Ovary (tissue), 7 donors: ENCODE measurements at regions not wholly inside any gene's neighbourhood (a gene's known extent, or its start where the extent isn't known, plus 50 kb on each side); places are given as distances from the start of the nearest gene placed in this dataset.

Experiments used
- DNase-seq, 5 donors: peaks; one replicate each; pipeline ENCODE4 v3.0.0-alpha.2; 2019 to 2020
- H3K27ac ChIP-seq, 2 donors: fragments of 200-600 bp; one replicate each; pipeline versions ENCODE4 v1.5.1 to v1.8.0; 2019 to 2022
- H3K27me3 ChIP-seq: fragments of 200-600 bp; one replicate; pipeline ENCODE4 v1.8.0; 2022
- H3K36me3 ChIP-seq: fragments of 200-600 bp; sonication (generic); one replicate; pipeline ENCODE4 v1.5.1; 2019
- H3K4me1 ChIP-seq: one replicate; pipeline ENCODE4 v1.8.1; 2013; ENCODE audit warnings: mild to moderate bottlenecking, moderate library complexity; ENCODE audit not compliant: insufficient read depth
- H3K4me3 ChIP-seq: fragments of 200-600 bp; sonication (generic); one replicate; pipeline ENCODE4 v1.5.1; 2017
- H3K9me3 ChIP-seq, 2 donors: fragments of 200-600 bp in 1 of 2; sonication (generic) in 1 of 2; one replicate each; pipeline versions ENCODE4 v1.5.1 to v1.8.1; 2013 to 2019; ENCODE audit warnings: mild to moderate bottlenecking in 1 of 2, moderate library complexity in 1 of 2
- CTCF ChIP-seq, 3 donors: fragments of 450-650 bp in 2 of 3; fragments of 200-600 bp in 1 of 3; IDR thresholded peaks; one replicate each; pipeline versions ENCODE4 v1.5.1 to v1.8.0; 2016 to 2022; ENCODE audit warnings: antibody characterized with exemption in 3 of 3, mild to moderate bottlenecking in 1 of 3
- EP300 ChIP-seq: sonication (generic); formaldehyde crosslinking; IDR thresholded peaks from one replicate; pipeline ENCODE4 v1.6.1; 2017; ENCODE audit warnings: antibody characterized with exemption
- POLR2A ChIP-seq: fragments of 450-650 bp; IDR thresholded peaks from one replicate; pipeline ENCODE4 v1.6.1; 2017; ENCODE audit warnings: antibody characterized with exemption, mild to moderate bottlenecking, moderate library complexity
- WGBS, 3 donors: extraction: QIAGEN DNeasy Blood & Tissue Kit in 1 of 3; methylation state at CpG; one replicate each; pipeline versions ENCODE4 v1.1.5 to v1.1.7; 2013 to 2017; 5-methylcytosine and 5-hydroxymethylcytosine counted together
- intact Hi-C, 4 donors: fragments of 100-400 bp; cut with DNase I; formaldehyde crosslinking; loops; one replicate each; pipeline versions ENCODE4 v1.11.0 to v1.15.1; 2022 to 2023
- donor health status: DM: no; HTN: no; CAD: no; lungs with moderate emphysema.
- donor health status: DM: no; HTN: no; CAD: no.
- donor health status: Bipolar disorder and iron deficiency.
- donor health status: DM: no; HTN: no; CAD: no.
- donor health status: DM: yes; HTN: yes; CAD: no.

- no peaks in the 10 kb centered on the region for H3K27me3 ChIP-seq
- H3K9me3 ChIP-seq: no peaks in the 10 kb centered on the region
- no peaks in the 10 kb centered on the region for H3K36me3 ChIP-seq
- no peak for DNase-seq
- no peak for TF ChIP-seq POLR2A
- TF ChIP-seq CTCF (IDR thresholded peaks at IDR 0.05): no peak
- no peak for TF ChIP-seq EP300
- H3K4me1 ChIP-seq: no peaks in the 10 kb centered on the region
- intact Hi-C loops: no loop called here
- H3K4me3 ChIP-seq: no peak overlapping the region
- whole genome bisulfite sequencing, 3 donors: 68 to 70% (median 69%) methylated on average over 5 of the region's 5 CpGs
- H3K27ac ChIP-seq: no peak overlapping the region
Observed at GRCh38 chr11:93939084-93939760, 81.9 kb upstream of the HEPHL1 start.

- Histone ChIP-seq H3K4me1 (no peaks in the 10 kb centered on the region), H3K4me3 (no peak overlapping the region), H3K27ac (no peak overlapping the region), H3K9me3 (no peaks in the 10 kb centered on the region), H3K36me3 (no peaks in the 10 kb centered on the region), H3K27me3 (no peaks in the 10 kb centered on the region)
- intact Hi-C loops: no loop called here
- TF ChIP-seq EP300: no peak
- no peak for TF ChIP-seq CTCF (IDR thresholded peaks at IDR 0.05)
- TF ChIP-seq POLR2A: no peak
- WGBS, 3 donors: 68 to 81% (median 73%) methylated on average over 2 of the region's 2 CpGs
- DNase-seq: no peak
Observed at GRCh38 chr11:93940395-93940794, 80.8 kb upstream of the HEPHL1 start.

GRCh38 chr11:93942176-93942575 lies 79.0 kb upstream of the HEPHL1 start:
- TF ChIP-seq EP300: no peak
- TF ChIP-seq CTCF (IDR thresholded peaks at IDR 0.05): no peak
- TF ChIP-seq POLR2A: no peak
- intact Hi-C loops: no loop called here
- no peaks in the 10 kb centered on the region for H3K36me3 ChIP-seq
- WGBS, 3 donors: 31 to 35% (median 33%) methylated on average over 2 of the region's 2 CpGs
- H3K4me1 ChIP-seq: no peaks in the 10 kb centered on the region
- no peak for DNase-seq
- H3K27me3 ChIP-seq: no peaks in the 10 kb centered on the region
- no peak overlapping the region for H3K4me3 ChIP-seq
- no peaks in the 10 kb centered on the region for H3K9me3 ChIP-seq
- H3K27ac ChIP-seq: no peak overlapping the region

- Histone ChIP-seq H3K36me3 (no peaks in the 10 kb centered on the region), H3K4me1 (no peaks in the 10 kb centered on the region), H3K9me3 (no peaks in the 10 kb centered on the region), H3K27me3 (no peaks in the 10 kb centered on the region), H3K27ac (no peak overlapping the region), H3K4me3 (no peak overlapping the region)
- no peak for DNase-seq
- WGBS, 3 donors: 43 to 62% (median 50%) methylated on average over 2 of the region's 2 CpGs
- intact Hi-C loops: no loop called here
- no peak for TF ChIP-seq POLR2A
- TF ChIP-seq EP300: no peak
- no peak for TF ChIP-seq CTCF (IDR thresholded peaks at IDR 0.05)
Observed at GRCh38 chr11:93945596-93945995, 75.6 kb upstream of the HEPHL1 start.
